Stomach (tissue), 4 donors: ENCODE measurements at regions not wholly inside any gene's neighbourhood (a gene's known extent, or its start where the extent isn't known, plus 50 kb on each side); places are given as distances from the start of the nearest gene placed in this dataset.

Experiments used
- CTCF ChIP-seq, 7 experiments: fragments of 450-650 bp in 4 of 7; fragments of 200-600 bp in 3 of 7; sonication (generic) in 3 of 7; IDR thresholded peaks; one replicate each; pipeline ENCODE4 v1.5.1; 2016 to 2019; ENCODE audit warnings: antibody characterized with exemption in 7 of 7, control low read depth in 2 of 7, mild to moderate bottlenecking in 1 of 7
- POLR2A ChIP-seq, 4 donors: fragments of 450-650 bp; IDR thresholded peaks; one replicate each; pipeline ENCODE4 v1.6.1; 2016; ENCODE audit warnings: antibody characterized with exemption in 4 of 4, control low read depth in 2 of 4, mild to moderate bottlenecking in 1 of 4, moderate library complexity in 1 of 4

- no peak for TF ChIP-seq CTCF (IDR thresholded peaks at IDR 0.05)
- TF ChIP-seq POLR2A (IDR thresholded peaks at IDR 0.05) = no peak
Measured at GRCh38 chr4:189001971-189002450, 862.8 kb downstream of the TRIML1 start.
